HG03060 (cell line): ENCODE measurements at regions not wholly inside any gene's neighbourhood (a gene's known extent, or its start where the extent isn't known, plus 50 kb on each side); places are given as distances from the start of the nearest gene placed in this dataset.

Experiments
- ATAC-seq: cut with Tn5 transposase; IDR thresholded peaks from one replicate; pipeline ENCODE4 v1.9.1; 2021; ENCODE audit warnings: low read depth, moderate number of reproducible peaks; ENCODE audit not compliant: unreplicated experiment

- ATAC-seq: no peak
Observed at GRCh38 chr6:113350461-113350860, 506.7 kb upstream of the MARCKS start.

DNA sequence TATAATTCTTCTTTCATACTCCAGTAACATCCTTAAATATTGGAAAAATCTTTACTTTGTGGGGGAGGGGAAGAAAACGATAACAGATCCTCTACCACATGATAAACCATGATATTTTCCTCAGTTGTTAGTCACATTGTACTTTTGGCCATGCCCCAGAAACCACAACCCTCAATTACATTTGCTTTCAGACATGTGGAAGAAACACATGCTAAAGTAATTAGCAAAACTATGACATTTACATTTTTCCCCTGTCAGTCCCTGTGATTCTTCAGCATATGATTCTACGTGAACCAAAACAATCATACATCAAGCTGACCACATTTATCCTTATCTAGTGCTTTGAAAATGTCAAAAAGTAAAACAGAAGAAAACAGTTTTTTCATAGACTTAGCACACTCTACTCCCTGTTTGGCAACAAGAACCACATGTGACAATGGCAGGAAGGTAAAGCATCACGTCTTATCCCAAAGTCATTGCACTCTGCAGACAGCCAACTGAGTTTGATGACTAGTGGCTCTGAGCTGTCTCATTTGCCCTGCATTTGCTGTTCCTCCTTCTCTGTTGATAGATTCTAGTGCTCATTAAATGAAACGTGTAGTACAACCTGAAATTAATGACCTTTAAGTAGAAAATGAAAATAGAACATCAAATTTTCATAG, 505.8 kb upstream of the MARCKS start:
- no peak for ATAC-seq

DNA sequence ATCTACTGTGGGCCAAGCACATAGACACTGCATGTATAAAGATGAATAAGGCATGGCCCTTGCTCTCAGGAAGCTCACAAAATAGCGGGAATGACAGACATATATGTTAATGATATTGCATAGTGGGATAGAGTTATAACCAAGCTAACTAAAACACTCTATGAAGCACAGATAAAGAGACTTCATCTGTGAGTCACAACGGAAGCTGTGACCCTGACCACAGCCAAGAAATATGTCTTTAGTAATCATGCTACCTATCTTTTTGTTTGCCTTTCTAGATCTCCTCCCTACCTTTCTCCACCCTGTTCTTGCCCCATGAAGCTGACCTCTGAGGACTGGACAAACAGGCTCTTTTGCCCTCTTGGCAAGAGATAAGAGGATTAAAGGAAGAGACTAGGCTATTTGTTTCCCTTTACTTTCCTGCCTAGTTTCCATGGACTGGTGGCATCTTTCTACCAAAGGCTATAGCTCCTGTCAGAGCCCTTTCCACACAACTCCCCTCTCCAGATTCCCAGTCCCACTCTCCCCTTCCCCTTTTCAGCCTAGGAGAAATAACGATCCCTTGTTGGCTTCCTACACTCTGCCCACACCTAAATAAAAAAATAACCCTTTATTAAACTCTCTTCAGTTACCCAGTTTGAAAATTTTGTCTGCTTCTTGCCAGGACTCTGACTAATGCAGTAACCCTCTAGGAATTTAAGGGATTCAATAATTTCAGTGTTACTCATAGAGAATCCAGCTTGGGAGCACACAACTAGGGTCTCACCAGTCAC, 504.9 kb upstream of the MARCKS start:
- ATAC-seq: no peak

DNA sequence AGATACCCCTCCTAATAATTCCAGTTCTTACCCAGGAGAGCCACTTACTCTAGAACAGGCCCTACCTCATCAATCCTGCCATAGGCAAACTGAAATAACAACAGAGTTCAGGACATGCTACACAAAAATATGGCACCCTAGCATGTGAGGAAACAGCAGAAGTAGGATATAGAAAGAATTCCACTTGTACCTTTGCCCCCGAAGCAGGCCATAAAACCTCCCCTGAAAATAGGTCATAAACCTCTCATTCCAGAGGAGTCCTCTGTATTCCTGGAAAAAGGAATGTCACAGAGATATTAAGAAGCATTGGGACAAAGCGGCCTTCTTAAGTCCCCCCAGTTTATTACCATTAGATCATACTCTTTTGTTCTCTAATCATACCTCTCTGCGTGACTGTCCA, 504.3 kb upstream of the MARCKS start:
- ATAC-seq: no peak

- no peak for ATAC-seq
Observed at GRCh38 chr6:113353392-113353791, 503.8 kb upstream of the MARCKS start.

DNA sequence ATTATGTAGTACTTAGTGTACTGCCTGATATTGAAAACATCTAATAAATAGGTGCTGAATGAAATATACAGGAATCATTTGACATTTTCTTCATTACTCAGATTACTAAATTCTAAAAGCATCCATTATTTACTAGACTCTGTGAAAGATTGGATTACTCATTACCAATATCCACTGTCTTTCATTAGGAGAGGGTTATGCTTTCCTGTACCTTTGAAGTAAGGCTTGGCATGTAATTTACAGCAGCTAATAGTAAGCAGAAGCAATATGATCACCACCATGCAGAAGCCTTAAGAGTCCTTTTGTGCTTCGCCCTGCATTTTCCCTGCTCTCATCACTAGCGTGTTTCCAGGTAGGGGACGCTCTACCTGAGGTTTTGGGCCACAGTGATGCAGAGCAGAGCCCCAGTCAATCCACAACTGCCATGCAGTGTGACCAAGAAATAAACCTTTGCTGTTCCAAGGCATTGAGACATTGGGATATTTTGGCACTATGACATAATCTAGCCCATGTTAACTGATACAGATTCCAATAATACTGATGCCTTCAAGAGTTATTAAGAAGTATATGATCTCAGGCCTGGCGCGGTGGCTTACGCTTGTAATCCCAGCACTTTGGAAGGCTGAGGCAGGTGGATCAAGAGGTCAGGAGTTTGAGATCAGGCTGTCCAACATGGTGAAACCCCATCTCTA, 502.8 kb upstream of the MARCKS start:
- no peak for ATAC-seq

GRCh38 chr6:113356139-113356538, 501.0 kb upstream of the MARCKS start:
- ATAC-seq: no peak

DNA sequence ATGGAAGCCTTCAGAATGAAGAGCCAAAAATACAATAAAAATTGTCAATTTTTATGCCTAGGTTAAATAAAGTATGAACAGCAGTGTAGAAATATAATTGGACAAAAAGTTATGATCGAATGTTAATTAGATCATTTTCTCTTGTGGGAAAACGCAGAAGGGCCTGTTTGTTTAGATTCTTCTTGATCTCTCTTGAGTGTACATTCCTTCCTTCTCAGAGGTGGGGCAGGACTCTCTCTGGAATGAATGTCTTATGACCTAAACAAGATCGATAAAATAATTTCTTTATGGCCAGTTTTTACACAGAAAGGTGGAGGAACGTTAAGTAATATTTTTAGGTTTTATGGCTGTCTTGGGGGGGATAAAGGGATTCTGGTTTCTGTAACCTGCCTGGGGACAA, 500.1 kb upstream of the MARCKS start:
- no peak for ATAC-seq

DNA sequence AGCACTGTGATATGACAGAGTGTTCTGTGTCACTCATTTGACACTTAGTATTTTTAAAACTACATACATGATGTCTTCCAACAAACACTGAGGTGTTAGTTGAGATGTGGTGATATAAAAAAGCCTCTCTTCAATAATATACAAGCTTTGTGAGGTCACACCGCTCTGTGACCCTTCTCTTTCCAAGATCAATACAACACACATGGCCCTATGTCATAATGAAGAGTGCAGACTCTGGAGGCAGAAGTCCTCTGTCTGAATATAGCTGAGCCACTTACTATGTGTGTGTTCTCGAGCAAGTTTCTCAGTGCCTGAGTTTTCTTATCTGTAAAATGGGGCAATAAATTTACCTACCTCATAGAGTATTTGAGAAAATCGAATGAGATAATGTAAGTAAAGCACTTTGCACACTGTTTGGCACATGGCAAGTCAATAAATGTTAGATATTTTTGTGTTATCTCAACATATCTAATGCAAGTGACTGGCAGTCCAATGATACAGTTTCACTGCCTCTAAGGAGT, 499.0 kb upstream of the MARCKS start:
- ATAC-seq: no peak

- no peak for ATAC-seq
Observed at GRCh38 chr6:113359155-113360140, 497.7 kb upstream of the MARCKS start.

DNA sequence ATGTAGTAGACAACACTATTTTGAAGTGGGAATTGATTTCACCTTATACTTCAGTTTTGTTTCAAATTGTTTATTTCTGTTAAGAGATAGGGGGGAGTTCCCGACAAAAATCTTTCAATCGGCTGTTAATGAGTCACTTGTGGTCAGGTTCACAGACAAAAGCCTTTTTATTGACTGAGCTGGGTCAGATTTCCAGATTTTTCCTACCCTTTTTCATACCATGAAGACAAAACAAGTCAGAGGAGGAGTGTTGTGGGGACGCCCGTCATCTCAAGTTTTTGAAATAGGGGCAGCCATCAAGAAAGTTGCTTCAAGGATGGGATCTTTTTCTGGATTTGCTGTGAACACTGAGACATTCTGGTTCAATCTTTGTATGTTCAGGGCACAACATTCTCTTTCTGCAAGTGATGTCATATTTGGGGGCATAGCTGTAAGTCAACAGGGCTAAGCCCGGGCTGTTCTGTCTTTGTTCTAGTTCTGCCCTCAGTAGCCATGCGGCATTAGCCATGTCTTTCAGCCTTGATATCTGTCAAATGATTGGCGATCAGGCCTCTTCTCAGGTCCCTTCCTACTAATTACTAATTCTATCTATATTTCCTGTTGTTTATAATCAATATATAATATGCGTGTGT, 496.0 kb upstream of the MARCKS start:
- ATAC-seq: no peak

DNA sequence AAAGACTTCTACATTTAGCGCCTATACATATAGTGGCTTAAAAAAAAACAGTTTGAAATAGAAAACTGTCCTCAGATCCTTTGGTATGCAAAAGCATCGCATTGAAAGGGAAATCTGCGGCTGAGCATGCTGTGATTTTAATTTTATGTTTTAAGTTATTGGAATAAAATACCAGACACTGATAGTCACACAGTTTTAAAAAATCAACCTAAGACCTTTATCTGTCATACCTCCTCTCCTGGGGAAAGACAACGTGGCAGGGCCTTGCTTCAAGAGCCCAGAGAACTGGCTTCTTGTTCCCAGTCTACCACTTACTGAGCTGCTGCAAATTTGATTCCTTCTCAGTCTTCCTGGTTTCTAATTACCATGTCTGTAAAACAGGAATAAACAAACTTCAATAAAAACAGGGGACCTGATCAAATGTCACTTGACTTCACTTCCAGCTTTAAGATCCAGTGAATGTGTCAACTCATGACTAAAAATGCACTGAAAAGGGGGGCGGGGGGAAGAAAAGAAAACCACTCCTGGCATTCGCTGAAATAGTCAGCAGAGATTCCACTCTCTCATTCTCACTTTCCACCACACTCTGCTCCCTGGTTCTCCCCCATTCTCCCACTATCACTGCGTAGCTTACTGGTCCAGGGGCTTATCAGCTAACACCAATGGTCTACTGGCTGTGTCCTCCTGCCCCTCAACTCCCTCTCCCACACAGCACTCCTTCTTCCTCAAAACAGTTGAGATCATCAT, 494.7 kb upstream of the MARCKS start:
- ATAC-seq: no peak

GRCh38 chr6:113363048-113363798, 493.9 kb upstream of the MARCKS start:
- no peak for ATAC-seq

DNA sequence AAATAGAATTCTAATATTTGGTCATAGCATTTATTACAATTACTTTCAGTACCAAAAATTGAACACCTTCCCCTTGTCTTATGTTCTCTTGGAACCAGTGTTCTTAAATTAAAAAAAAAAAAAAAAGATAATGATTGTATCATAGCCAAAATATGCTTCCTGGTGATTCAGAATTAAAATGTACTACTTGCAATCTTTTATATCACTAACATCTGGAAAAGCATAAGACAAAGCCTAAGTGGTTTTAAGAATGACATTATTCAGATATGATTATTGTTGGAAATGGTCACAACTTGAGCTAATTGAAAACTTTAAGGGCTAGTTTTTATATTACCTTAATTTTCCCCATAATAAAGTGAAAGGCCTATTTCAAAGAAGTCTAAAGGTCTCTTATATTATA, 493.3 kb upstream of the MARCKS start:
- no peak for ATAC-seq

DNA sequence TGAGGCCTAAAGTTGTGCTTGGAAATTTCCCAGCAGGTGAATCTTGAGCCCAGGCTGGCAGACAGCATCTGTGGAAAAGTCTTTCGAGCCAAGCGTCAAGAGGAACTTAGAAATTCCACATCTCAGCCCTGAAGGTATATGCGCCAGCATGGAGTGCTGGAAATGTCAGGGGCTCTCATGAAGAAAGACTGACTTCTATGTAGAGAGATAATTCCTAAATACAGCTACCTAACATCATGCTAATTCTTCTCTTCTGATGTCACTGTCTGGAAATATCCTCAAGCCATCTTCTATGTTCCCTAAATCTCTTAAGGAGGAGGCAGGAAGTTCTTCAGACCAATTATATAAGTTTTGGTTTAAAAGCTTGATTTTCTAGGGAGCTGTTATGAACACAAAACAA, 492.4 kb upstream of the MARCKS start:
- ATAC-seq: no peak

DNA sequence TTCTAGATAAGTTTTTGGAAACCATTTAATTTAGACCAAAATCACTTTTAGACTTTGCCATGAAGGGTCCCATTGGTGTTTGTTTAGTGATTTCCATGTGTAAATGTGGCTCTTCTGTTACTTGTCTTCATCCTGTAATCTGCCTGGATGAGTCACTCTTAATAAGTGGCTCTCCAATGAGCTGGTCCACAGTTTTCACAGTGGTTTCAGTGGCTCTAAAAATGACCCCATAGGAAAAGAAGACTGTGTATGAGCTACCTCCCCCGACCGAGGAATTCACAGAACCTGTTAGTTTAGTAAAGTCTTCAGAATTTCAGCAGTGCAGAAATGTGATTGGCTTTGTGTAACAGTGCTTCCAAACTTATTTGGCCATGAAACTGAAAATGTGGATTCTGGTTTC, 492.0 kb upstream of the MARCKS start:
- no peak for ATAC-seq

- no peak for ATAC-seq
Observed at GRCh38 chr6:113366505-113366904, 490.6 kb upstream of the MARCKS start.
